Smooth muscle cell (in vitro differentiated cells): ENCODE measurements at regions not wholly inside any gene's neighbourhood (a gene's known extent, or its start where the extent isn't known, plus 50 kb on each side); places are given as distances from the start of the nearest gene placed in this dataset.
"Not testable (repeated sequence)": the region's sequence is repeated elsewhere in the genome, so short reads cannot be mapped to it uniquely, and the experiment has no call there.

ENCODE experiments used
- DNase-seq: peaks from one replicate; lab custom pipeline; 2025; ENCODE audit not compliant: unreplicated experiment; lab: John Stamatoyannopoulos, UW
- H2AFZ ChIP-seq: fragments of 200-600 bp; sonication (generic); 2 replicates; pipeline ENCODE4 v1.6.0; 2016; ENCODE audit warnings: antibody characterized with exemption, low read depth, mild to moderate bottlenecking
- H3F3A ChIP-seq: fragments of 200-600 bp; sonication (generic); 2 replicates; pipeline ENCODE4 v1.6.0; 2017; ENCODE audit warnings: antibody characterized with exemption, low read depth
- H3K27ac ChIP-seq: fragments of 200-600 bp; sonication (generic); 2 replicates; pipeline ENCODE4 v1.5.1; 2016; ENCODE audit warnings: low read depth, mild to moderate bottlenecking
- H3K27me3 ChIP-seq: fragments of 200-600 bp; sonication (generic); 2 replicates; pipeline ENCODE4 v1.6.1; 2016; ENCODE audit warnings: low read depth, mild to moderate bottlenecking
- H3K36me3 ChIP-seq: fragments of 200-600 bp; sonication (generic); 2 replicates; pipeline ENCODE4 v1.5.1; 2016; ENCODE audit warnings: low read depth
- H3K4me1 ChIP-seq: fragments of 200-600 bp; sonication (generic); 2 replicates; pipeline ENCODE4 v1.5.1; 2016; ENCODE audit warnings: low read depth
- H3K4me2 ChIP-seq: fragments of 200-600 bp; sonication (generic); 2 replicates; pipeline ENCODE4 v1.6.0; 2016; ENCODE audit warnings: mild to moderate bottlenecking
- H3K4me3 ChIP-seq: fragments of 200-600 bp; sonication (generic); 2 replicates; pipeline ENCODE4 v1.5.1; 2016; ENCODE audit warnings: mild to moderate bottlenecking
- H3K79me2 ChIP-seq: fragments of 200-600 bp; sonication (generic); 2 replicates; pipeline ENCODE4 v1.6.0; 2016; ENCODE audit warnings: low read depth, mild to moderate bottlenecking
- H3K9ac ChIP-seq: fragments of 200-600 bp; sonication (generic); 2 replicates; pipeline ENCODE4 v1.6.0; 2016; ENCODE audit warnings: low read depth
- H3K9me3 ChIP-seq: fragments of 200-600 bp; sonication (generic); replicated peaks from 2 replicates; pipeline ENCODE4 v1.5.1; 2016; ENCODE audit warnings: low read depth
- H4K20me1 ChIP-seq: fragments of 200-600 bp; sonication (generic); 2 replicates; pipeline ENCODE4 v1.6.0; 2016; ENCODE audit warnings: low read depth
- CTCF ChIP-seq: fragments of 200-600 bp; sonication (generic); IDR thresholded peaks from 2 replicates; pipeline ENCODE4 v1.5.1; 2017; ENCODE audit warnings: borderline replicate concordance, mild to moderate bottlenecking, antibody characterized with exemption; ENCODE audit not compliant: insufficient read depth, poor library complexity, severe bottlenecking
- WGBS: methylation state at CpG from one replicate; pipeline ENCODE4 v1.1.7; 2016; ENCODE audit warnings: low lambda C conversion rate; 5-methylcytosine and 5-hydroxymethylcytosine counted together

- H3K79me2 ChIP-seq: no peaks in the 10 kb centered on the region
- H3K4me2 ChIP-seq: no peak overlapping the region
- H3F3A ChIP-seq: no peaks in the 10 kb centered on the region
- H3K27ac ChIP-seq: no peak overlapping the region
- H3K36me3 ChIP-seq: no peaks in the 10 kb centered on the region
- H3K27me3 ChIP-seq: no peaks in the 10 kb centered on the region
- no peak for TF ChIP-seq CTCF
- H4K20me1 ChIP-seq: no peaks in the 10 kb centered on the region
- H3K4me3 ChIP-seq: no peak overlapping the region
- H3K9ac ChIP-seq: no peak overlapping the region
- no peaks in the 10 kb centered on the region for H3K9me3 ChIP-seq
- H2AFZ ChIP-seq: no peak overlapping the region
- 89% methylated on average over 30 of the region's 30 CpGs for WGBS
- no peaks in the 10 kb centered on the region for H3K4me1 ChIP-seq
- no peak for DNase-seq
These were observed 427.9 kb downstream of the KCTD16 start for GRCh38 chr5:144598451-144599068.

GRCh38 chr5:144596517-144596916 is 425.8 kb downstream of the KCTD16 start:
- Histone ChIP-seq H4K20me1 (no peaks in the 10 kb centered on the region), H2AFZ (no peak overlapping the region), H3K9ac (no peak overlapping the region), H3K4me3 (no peak overlapping the region), H3K36me3 (no peaks in the 10 kb centered on the region), H3K27me3 (no peaks in the 10 kb centered on the region), H3K4me2 (no peak overlapping the region), H3K9me3 (no peaks in the 10 kb centered on the region), H3K79me2 (no peaks in the 10 kb centered on the region), H3F3A (no peaks in the 10 kb centered on the region), H3K27ac (no peak overlapping the region), H3K4me1 (no peaks in the 10 kb centered on the region)
- no peak for TF ChIP-seq CTCF
- WGBS: 91% methylated on average over 2 of the region's 2 CpGs
- DNase-seq: no peak

- TF ChIP-seq CTCF: no peak
- H3K9ac ChIP-seq: no peak overlapping the region
- H4K20me1 ChIP-seq: no peaks in the 10 kb centered on the region
- no peaks in the 10 kb centered on the region for H3K79me2 ChIP-seq
- WGBS: 97% methylated on average over 25 of the region's 25 CpGs
- no peaks in the 10 kb centered on the region for H3K4me1 ChIP-seq
- H3F3A ChIP-seq: no peaks in the 10 kb centered on the region
- no peak overlapping the region for H3K4me3 ChIP-seq
- no peak overlapping the region for H3K27ac ChIP-seq
- H3K9me3 ChIP-seq: no peaks in the 10 kb centered on the region
- H3K27me3 ChIP-seq: no peaks in the 10 kb centered on the region
- H2AFZ ChIP-seq: no peak overlapping the region
- DNase-seq: no peak
- H3K4me2 ChIP-seq: no peak overlapping the region
- H3K36me3 ChIP-seq: no peaks in the 10 kb centered on the region
These were observed 424.2 kb downstream of the KCTD16 start for GRCh38 chr5:144594919-144595318.

- not testable (repeated sequence) for H3K27me3 ChIP-seq, H3F3A ChIP-seq, H3K4me1 ChIP-seq, H3K9me3 ChIP-seq, H4K20me1 ChIP-seq, H3K79me2 ChIP-seq, H3K4me2 ChIP-seq, DNase-seq, H3K4me3 ChIP-seq, H3K36me3 ChIP-seq, H3K27ac ChIP-seq, H2AFZ ChIP-seq, H3K9ac ChIP-seq
- 75% methylated on average over 4 of the region's 4 CpGs for WGBS
These were observed 423.6 kb downstream of the KCTD16 start for GRCh38 chr5:144594234-144594633.
